ENCODE measurements at regions not wholly inside any gene's neighbourhood (a gene's known extent, or its start where the extent isn't known, plus 50 kb on each side); places are given as distances from the start of the nearest gene placed in this dataset.

DNA sequence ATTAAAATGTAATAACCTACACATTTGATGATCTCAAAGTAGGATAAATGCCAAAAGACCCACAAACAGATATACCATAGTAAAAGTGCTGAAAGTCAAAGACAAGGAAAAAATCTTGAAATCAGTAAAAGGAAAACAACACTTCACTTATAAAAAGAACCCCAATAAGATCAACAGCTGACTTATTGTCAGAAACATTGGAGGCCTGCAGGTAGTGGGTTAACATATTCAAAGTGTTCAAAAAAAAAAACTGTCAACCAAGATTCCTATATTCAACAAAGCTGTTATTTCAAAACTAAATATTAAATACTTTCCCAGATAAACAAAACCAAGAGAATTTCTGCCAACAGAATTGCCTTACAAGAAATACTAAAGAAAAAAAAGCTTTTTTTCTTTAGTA, 347.1 kb downstream of the GUCY2F start:
- Histone ChIP-seq H2BK12ac (ENCODE audit: low read depth, low read length) (no peak overlapping the region), H2BK5ac (ENCODE audit: low read depth, low read length) (no peak overlapping the region), H3K18ac (ENCODE audit: extremely low read depth, low read length) (no peak overlapping the region), H4K8ac (ENCODE audit: extremely low read depth, insufficient read depth, low read length) (no peak overlapping the region), H4K5ac (ENCODE audit: insufficient read length, low read depth, low read length) (no peak overlapping the region), H3K23ac (ENCODE audit: insufficient read length) (no peak overlapping the region), H3K4ac (replicated peaks; ENCODE audit: insufficient read length, low read depth, low read length) (no peak overlapping the region), H2AK5ac (ENCODE audit: low read depth, low read length) (no peak overlapping the region), H3K79me2 (ENCODE audit: control insufficient read depth in 1 of 2, insufficient read depth in 2 of 2, low read length in 2 of 2) (no peaks in the 10 kb centered on the region), H3K56ac (replicated peaks; ENCODE audit: insufficient read length, low read depth, low read length) (no peak overlapping the region), H3K9ac (replicated peaks in 1 of 4; ENCODE audit: extremely low read depth in 1 of 4, low read depth in 3 of 4, low read length in 3 of 4) (no peak overlapping the region), H3K27ac (ENCODE audit: low read depth, low read length) (no peak overlapping the region), H3K36me3 (ENCODE audit: control insufficient read depth in 2 of 4, insufficient read depth in 4 of 4, low read length in 3 of 4) (no peaks in the 10 kb centered on the region), H2BK120ac (replicated peaks; ENCODE audit: low read depth, low read length) (no peak overlapping the region), H3K4me3 (ENCODE audit: extremely low read depth in 1 of 4, insufficient read depth in 2 of 4, low read depth in 3 of 4, low read length in 4 of 4) (no peak overlapping the region), H4K20me1 (replicated peaks in 1 of 2; ENCODE audit: control insufficient read depth in 1 of 2, insufficient read depth in 2 of 2, low read length in 2 of 2) (no peaks in the 10 kb centered on the region), H3K9me3 (ENCODE audit: insufficient read depth in 2 of 2, low read depth in 1 of 2, low read length in 1 of 2) (no peaks in the 10 kb centered on the region), H2BK20ac (ENCODE audit: low read length) (no peak overlapping the region), H2AFZ (ENCODE audit: low read length) (no peak overlapping the region), H3K4me1 (replicated peaks in 1 of 4; ENCODE audit: control insufficient read depth in 3 of 4, insufficient read depth in 4 of 4, low read length in 3 of 4) (no peaks in the 10 kb centered on the region), H3K79me1 (ENCODE audit: low read depth, low read length) (no peaks in the 10 kb centered on the region), H3K23me2 (ENCODE audit: low read depth, low read length) (no peaks in the 10 kb centered on the region), H2BK15ac (ENCODE audit: low read length) (no peak overlapping the region), H4K91ac (replicated peaks; ENCODE audit: insufficient read length, low read length) (no peak overlapping the region), H3K14ac (ENCODE audit: insufficient read length) (no peak overlapping the region), H3K4me2 (ENCODE audit: insufficient read depth in 1 of 2, low read depth in 2 of 2, low read length in 2 of 2) (no peak overlapping the region), H3K27me3 (replicated peaks in 1 of 4; ENCODE audit: control insufficient read depth in 3 of 4, extremely low read depth in 1 of 4, insufficient read depth in 3 of 4, low read length in 3 of 4) (no peaks in the 10 kb centered on the region)
- POLR2A ChIA-PET (ENCODE audit: partially characterized antibody): no interaction called here
- FAIRE-seq (no peak), DNase-seq (ENCODE audit: low read depth in 1 of 2, low spot score in 2 of 2) (no peak)
- no peak for TF ChIP-seq TAF1 (IDR thresholded peaks at IDR 0.05; ENCODE audit: low read depth, low read length)
- no peak for TF ChIP-seq SIRT6 (IDR thresholded peaks at IDR 0.05; ENCODE audit: low read length)
- TF ChIP-seq JUN (IDR thresholded peaks at IDR 0.05; ENCODE audit: low read depth, low read length): no peak
- TF ChIP-seq BACH1 (IDR thresholded peaks at IDR 0.05; ENCODE audit: low read length): no peak
- no peak for TF ChIP-seq RXRA (IDR thresholded peaks at IDR 0.05; ENCODE audit: insufficient read depth, low read depth, low read length)
- no peak for TF ChIP-seq POLR2A (IDR thresholded peaks at IDR 0.05; ENCODE audit: control extremely low read depth in 1 of 2, low read depth in 2 of 2, low read length in 2 of 2)
- CTCF ChIA-PET (ENCODE audit: partially characterized antibody): no interaction called here
